LNCaP clone FGC (cell line): ENCODE measurements at regions not wholly inside any gene's neighbourhood (a gene's known extent, or its start where the extent isn't known, plus 50 kb on each side); places are given as distances from the start of the nearest gene placed in this dataset.

Source experiments
- DNase-seq: peaks from one replicate; pipeline ENCODE4 v3.0.0-alpha.2; 2011; ENCODE audit warnings: low read depth
- H3K4me3 ChIP-seq: 2 replicates; pipeline ENCODE4 v1.5.1; 2011; ENCODE audit warnings: mild to moderate bottlenecking, low read depth, low read length, control low read depth
- CTCF ChIP-seq: IDR thresholded peaks from 2 replicates; pipeline ENCODE4 v1.5.1; 2012; ENCODE audit warnings: mild to moderate bottlenecking; ENCODE audit not compliant: control insufficient read depth, insufficient read depth; ENCODE audit errors: extremely low read depth

- TF ChIP-seq CTCF: no peak
- DNase-seq: no peak
- H3K4me3 ChIP-seq: no peak overlapping the region
Measured at GRCh38 chr5:60178101-60178500, 284.6 kb upstream of the PDE4D start.

- TF ChIP-seq CTCF: no peak
- DNase-seq: no peak
- no peak overlapping the region for H3K4me3 ChIP-seq
Measured at GRCh38 chr5:60177596-60177995, 284.1 kb upstream of the PDE4D start.

- TF ChIP-seq CTCF: no peak
- no peak overlapping the region for H3K4me3 ChIP-seq
- DNase-seq: no peak
Measured at GRCh38 chr5:60173667-60174066, 280.1 kb upstream of the PDE4D start.

GRCh38 chr5:60163762-60164161, 270.2 kb upstream of the PDE4D start:
- DNase-seq: no peak
- no peak overlapping the region for H3K4me3 ChIP-seq
- no peak for TF ChIP-seq CTCF

- no peak overlapping the region for H3K4me3 ChIP-seq
- DNase-seq: no peak
- TF ChIP-seq CTCF: no peak
Measured at GRCh38 chr5:60162441-60162840, 268.9 kb upstream of the PDE4D start.

GRCh38 chr5:60161340-60161934, 267.9 kb upstream of the PDE4D start:
- DNase-seq: no peak
- no peak overlapping the region for H3K4me3 ChIP-seq
- peak; percentile 67 for TF ChIP-seq CTCF

GRCh38 chr5:60149081-60149480, 255.6 kb upstream of the PDE4D start:
- no peak for TF ChIP-seq CTCF
- DNase-seq: no peak
- H3K4me3 ChIP-seq: no peak overlapping the region
